ENCODE measurements at regions not wholly inside any gene's neighbourhood (a gene's known extent, or its start where the extent isn't known, plus 50 kb on each side); places are given as distances from the start of the nearest gene placed in this dataset.

GRCh38 chr10:83212632-83213334 is 926.5 kb upstream of the GHITM start:
- no peak for ATAC-seq
- POLR2A ChIA-PET: no interaction called here

More at GRCh38 chr10:83212632-83213334, 926.5 kb upstream of the GHITM start:
- CTCF ChIA-PET: no interaction called here
- Histone ChIP-seq H3K27ac (ENCODE audit: low read depth, low read length) (no peak overlapping the region), H3K36me3 (ENCODE audit: control insufficient read depth in 1 of 2, insufficient read depth in 2 of 2, low read length in 2 of 2) (no peaks in the 10 kb centered on the region), H3K79me2 (ENCODE audit: insufficient read depth, low read length) (no peaks in the 10 kb centered on the region), H3K9ac (ENCODE audit: low read length) (no peak overlapping the region), H3K4me3 (replicated peaks in 1 of 2; ENCODE audit: low read depth in 1 of 2, low read length in 2 of 2) (no peak overlapping the region), H4K20me1 (ENCODE audit: insufficient read depth) (no peaks in the 10 kb centered on the region), H3K9me2 (ENCODE audit: insufficient read depth) (no peaks in the 10 kb centered on the region), H3K4me1 (ENCODE audit: control insufficient read depth in 1 of 2, insufficient read depth in 2 of 2, low read length in 2 of 2) (no peaks in the 10 kb centered on the region), H3K4me2 (ENCODE audit: low read length) (no peak overlapping the region), H3K9me3 (ENCODE audit: control insufficient read depth in 1 of 2, insufficient read depth in 1 of 2, low read depth in 1 of 2, low read length in 2 of 2) (peaks cover 3 to 9% of the 10 kb centered on the region in 2 experiments; a peak in 3 of 4 replicates), H3K27me3 (ENCODE audit: insufficient read depth, low read length) (no peaks in the 10 kb centered on the region), H2AFZ (ENCODE audit: low read depth, low read length, poor library complexity, severe bottlenecking) (no peak overlapping the region)
- intact Hi-C loops (cut with micrococcal nuclease): no loop called here
- TF ChIP-seq FOSL1 (IDR thresholded peaks at IDR 0.05; ENCODE audit: low read depth) (no peak), EZH2phosphoT487 (IDR thresholded peaks at IDR 0.05; ENCODE audit: borderline replicate concordance) (no peak), TCF7L2 (IDR thresholded peaks at IDR 0.05; ENCODE audit: borderline replicate concordance, extremely low read depth, insufficient read depth, insufficient read length) (no peak), ELF1 (IDR thresholded peaks at IDR 0.05; ENCODE audit: borderline replicate concordance, low read depth) (no peak), SIN3A (IDR thresholded peaks at IDR 0.05; ENCODE audit: low read depth) (no peak), SRF (IDR thresholded peaks at IDR 0.05; ENCODE audit: low read depth) (no peak), JUND (IDR thresholded peaks at IDR 0.05) (no peak), SP1 (IDR thresholded peaks at IDR 0.05; ENCODE audit: low read depth) (no peak), CBX3 (IDR thresholded peaks at IDR 0.05; ENCODE audit: low read depth) (no peak), RAD21 (IDR thresholded peaks at IDR 0.05; ENCODE audit: low read depth) (no peak)
- TF ChIP-seq, protein P1, sequence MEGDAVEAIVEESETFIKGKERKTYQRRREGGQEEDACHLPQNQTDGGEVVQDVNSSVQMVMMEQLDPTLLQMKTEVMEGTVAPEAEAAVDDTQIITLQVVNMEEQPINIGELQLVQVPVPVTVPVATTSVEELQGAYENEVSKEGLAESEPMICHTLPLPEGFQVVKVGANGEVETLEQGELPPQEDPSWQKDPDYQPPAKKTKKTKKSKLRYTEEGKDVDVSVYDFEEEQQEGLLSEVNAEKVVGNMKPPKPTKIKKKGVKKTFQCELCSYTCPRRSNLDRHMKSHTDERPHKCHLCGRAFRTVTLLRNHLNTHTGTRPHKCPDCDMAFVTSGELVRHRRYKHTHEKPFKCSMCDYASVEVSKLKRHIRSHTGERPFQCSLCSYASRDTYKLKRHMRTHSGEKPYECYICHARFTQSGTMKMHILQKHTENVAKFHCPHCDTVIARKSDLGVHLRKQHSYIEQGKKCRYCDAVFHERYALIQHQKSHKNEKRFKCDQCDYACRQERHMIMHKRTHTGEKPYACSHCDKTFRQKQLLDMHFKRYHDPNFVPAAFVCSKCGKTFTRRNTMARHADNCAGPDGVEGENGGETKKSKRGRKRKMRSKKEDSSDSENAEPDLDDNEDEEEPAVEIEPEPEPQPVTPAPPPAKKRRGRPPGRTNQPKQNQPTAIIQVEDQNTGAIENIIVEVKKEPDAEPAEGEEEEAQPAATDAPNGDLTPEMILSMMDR (IDR thresholded peaks at IDR 0.05 in 2 of 3, conservative IDR thresholded peaks at IDR 0.05 in 1 of 3; ENCODE audit: borderline replicate concordance in 1 of 3, insufficient read depth in 1 of 3, low read depth in 2 of 3, low read length in 2 of 3): no peak
- BruUV-seq (replicated peaks): no TSS peak
- DNase-seq (ENCODE audit: low read depth, low spot score): no peak
- RAD21 ChIA-PET (ENCODE audit: low non-redundant PET in 1 of 2, low total read pairs in 2 of 2, uncharacterized antibody in 2 of 2, unreplicated experiment in 2 of 2): no interaction called here

Measured in HCT116 (cell line).